ENCODE measurements at regions not wholly inside any gene's neighbourhood (a gene's known extent, or its start where the extent isn't known, plus 50 kb on each side); places are given as distances from the start of the nearest gene placed in this dataset.

GRCh38 chr17:72342627-72343527, 222.1 kb downstream of the SOX9 start:
- no peak for DNase-seq (ENCODE audit: low read depth in 2 of 2)

DNA sequence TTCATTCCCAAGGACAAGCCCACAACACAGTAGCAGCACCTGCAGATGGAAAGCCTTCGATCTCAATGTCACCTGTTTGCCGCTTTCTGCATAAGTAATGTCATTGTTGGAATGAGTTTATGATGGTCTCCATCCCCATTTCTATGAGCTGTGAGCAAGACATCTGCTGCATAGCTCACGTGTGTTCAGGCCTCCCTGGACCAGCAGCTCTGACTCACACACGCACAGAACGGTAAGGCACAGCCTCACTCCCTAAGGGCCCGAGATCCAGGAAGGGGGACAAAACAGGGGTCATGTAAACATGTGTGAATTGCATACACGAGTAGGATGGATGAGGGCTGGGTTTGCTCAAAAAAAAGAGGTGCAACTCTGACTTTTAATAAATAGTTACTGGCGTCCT, 223.1 kb downstream of the SOX9 start:
- no peak for DNase-seq (ENCODE audit: low read depth in 2 of 2)

GRCh38 chr17:72344613-72345012, 223.8 kb downstream of the SOX9 start:
- DNase-seq (ENCODE audit: low read depth in 2 of 2) = no peak

- DNase-seq (ENCODE audit: low read depth in 2 of 2) = no peak
These were observed 224.3 kb downstream of the SOX9 start for GRCh38 chr17:72345088-72345487.

DNA sequence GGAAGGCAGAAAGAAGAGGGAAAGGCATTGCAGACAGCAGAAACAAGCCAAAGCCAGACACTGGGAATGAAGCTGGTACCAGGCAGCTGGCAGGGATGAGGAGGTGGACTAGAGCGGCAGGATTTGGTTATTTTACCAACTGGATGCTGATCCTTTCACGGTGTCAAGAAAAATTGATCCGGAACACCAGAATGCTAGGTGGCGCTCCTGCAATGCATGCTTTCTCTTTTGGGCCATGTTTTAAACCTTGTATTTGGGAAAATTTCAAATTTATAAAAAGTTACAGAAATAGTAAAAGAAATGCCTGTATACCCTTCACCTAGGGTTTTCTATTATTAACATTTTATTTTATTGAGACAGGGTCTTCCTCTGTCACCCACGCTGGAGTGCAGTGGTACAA, 224.7 kb downstream of the SOX9 start:
- DNase-seq (ENCODE audit: low read depth in 2 of 2) = no peak

- no peak for DNase-seq (ENCODE audit: low read depth in 2 of 2)
These were observed 225.5 kb downstream of the SOX9 start for GRCh38 chr17:72346306-72346705.

- no peak for DNase-seq (ENCODE audit: low read depth in 2 of 2)
These were observed 228.2 kb downstream of the SOX9 start for GRCh38 chr17:72349011-72349410.

GRCh38 chr17:72349491-72349995, 228.7 kb downstream of the SOX9 start:
- DNase-seq (ENCODE audit: low read depth in 2 of 2) = no peak

DNA sequence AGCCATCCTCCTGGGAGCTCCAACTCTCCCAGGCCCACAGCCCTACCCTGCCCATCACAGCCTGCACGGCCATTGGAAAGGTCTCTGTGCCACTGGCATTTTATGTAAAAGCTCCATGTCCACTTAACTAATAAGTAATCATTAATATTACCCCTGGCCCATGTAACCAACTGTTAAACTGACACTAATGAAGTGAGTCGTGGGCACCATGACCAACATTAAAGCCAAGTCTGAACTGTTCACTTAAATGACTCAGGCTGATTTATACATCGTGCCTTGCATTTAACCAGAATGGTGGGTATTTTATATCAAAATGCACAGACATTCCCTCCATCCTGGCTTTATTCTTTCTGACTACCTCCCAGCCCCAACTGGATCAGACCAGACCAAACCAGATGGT, 229.3 kb downstream of the SOX9 start:
- no peak for DNase-seq (ENCODE audit: low read depth in 2 of 2)

- no peak for DNase-seq (ENCODE audit: low read depth in 2 of 2)
These were observed 230.5 kb downstream of the SOX9 start for GRCh38 chr17:72351365-72351764.

GRCh38 chr17:72351884-72352346, 231.1 kb downstream of the SOX9 start:
- no peak for DNase-seq (ENCODE audit: low read depth in 2 of 2)

- DNase-seq (ENCODE audit: low read depth in 2 of 2) = no peak
These were observed 232.7 kb downstream of the SOX9 start for GRCh38 chr17:72353502-72353901.

- no peak for DNase-seq (ENCODE audit: low read depth in 2 of 2)
These were observed 233.3 kb downstream of the SOX9 start for GRCh38 chr17:72354071-72354470.

GRCh38 chr17:72357764-72358365, 237.0 kb downstream of the SOX9 start:
- DNase-seq (ENCODE audit: low read depth in 2 of 2) = no peak

DNA sequence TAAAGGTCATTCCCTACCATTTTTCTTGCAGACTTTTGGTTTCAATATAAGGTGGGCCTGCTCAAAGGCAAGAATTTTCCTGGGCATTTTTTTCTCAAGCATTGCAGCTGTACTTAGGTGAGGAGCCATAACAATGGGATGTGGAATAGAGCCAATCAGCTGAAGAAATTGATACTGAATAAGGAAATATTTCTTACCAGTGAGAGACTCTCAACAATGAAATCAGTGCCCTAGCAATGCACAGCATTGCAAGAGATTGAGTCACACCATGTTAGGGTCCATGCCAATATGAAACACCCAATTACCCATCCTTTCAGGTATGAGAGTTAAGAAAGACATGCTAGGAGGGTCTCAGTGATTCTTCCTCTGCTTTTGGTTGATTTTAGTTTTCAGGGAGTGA, 237.6 kb downstream of the SOX9 start:
- DNase-seq (ENCODE audit: low read depth in 2 of 2) = no peak

GRCh38 chr17:72359274-72359673, 238.5 kb downstream of the SOX9 start:
- DNase-seq (ENCODE audit: low read depth in 2 of 2) = no peak

DNA sequence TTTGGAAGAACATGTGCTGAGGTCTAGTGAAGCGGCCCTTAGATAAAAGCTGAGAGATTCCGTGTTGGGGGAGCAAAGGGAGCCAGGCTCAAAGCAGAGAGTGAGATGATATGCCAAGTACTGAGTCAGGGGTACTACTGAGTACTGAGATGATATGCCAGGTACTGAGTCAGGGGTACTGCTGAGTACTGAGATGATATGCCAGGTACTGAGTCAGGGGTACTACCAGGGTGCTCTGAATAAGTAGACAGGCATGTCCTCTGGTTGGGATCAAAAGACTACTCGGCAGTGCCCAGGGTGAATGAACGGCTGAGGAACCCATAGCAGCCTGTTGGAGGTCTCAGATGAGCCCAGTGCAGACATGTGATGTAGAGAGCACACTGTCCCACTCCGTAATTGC, 239.0 kb downstream of the SOX9 start:
- no peak for DNase-seq (ENCODE audit: low read depth in 2 of 2)

DNA sequence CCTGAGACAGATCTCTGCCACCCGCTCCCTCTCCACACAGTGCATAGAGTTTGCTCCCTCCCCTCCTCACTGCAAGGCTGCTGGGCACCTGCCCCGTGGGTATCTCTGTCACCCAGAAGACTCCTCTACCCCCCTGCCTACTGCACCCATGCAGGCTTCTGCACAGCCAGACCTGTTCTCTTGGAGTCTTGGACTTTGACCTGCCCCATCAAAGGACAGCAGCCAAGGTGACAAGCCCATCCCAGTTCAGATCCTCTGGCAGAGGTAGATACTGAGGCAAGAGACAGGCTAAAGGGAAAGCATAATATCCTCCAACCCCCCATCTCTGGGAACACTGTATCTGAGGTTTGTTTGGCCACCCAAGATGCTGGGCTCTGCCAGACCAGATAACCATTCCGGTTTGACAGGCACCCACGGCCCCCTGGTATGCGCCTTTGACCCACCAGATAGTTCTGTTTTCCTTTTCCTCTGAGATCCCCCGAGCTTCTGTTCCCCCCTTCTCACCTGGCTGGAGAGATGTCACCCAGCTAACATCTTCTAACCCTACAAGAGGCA, 239.6 kb downstream of the SOX9 start:
- DNase-seq (ENCODE audit: low read depth in 2 of 2) = no peak

DNA sequence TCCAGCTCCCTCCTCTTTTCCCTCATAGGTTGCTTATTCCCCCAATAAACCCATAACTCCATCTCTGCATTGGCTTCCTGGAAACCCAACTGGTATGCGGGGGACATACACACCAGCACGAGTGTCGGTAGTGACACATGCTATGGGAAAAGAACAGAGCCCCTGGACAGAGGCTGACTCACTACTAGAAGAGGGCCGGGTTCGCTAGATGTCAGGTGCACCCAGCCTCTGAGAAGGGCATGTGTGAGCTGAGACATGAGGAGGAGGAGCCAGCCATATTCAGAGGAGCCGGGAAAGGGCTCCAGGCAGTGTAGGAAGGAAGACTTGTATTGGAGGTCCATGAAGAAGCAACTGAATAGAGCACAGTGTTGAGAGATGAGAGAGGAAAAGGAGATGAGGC, 241.1 kb downstream of the SOX9 start:
- no peak for DNase-seq (ENCODE audit: low read depth in 2 of 2)

GRCh38 chr17:72362376-72363088, 241.7 kb downstream of the SOX9 start:
- no peak for DNase-seq (ENCODE audit: low read depth in 2 of 2)

DNA sequence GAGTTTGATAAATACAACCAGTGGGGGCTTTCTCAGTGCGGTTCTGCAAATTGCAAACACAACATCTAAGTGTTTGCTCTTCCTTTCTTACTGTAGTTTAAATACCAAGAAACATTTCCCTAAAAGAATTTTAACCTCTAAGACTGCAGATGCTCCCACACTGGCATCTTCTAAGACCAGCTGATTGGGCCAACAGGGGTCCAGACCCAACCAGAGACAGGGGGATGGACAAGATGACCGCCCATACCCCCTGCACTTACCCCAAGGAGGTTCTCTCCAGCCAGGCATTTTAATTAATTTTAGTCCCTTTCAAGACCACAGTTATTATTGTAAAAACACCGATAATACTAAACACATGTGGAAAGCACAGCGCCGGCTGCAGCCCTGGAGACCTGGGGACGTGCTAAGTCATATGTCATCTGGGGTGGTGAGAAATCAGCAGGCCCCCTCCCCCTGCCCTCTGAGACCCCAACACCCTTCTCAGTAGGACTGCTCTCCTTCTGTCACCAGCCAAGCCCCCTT, 242.3 kb downstream of the SOX9 start:
- no peak for DNase-seq (ENCODE audit: low read depth in 2 of 2)

DNA sequence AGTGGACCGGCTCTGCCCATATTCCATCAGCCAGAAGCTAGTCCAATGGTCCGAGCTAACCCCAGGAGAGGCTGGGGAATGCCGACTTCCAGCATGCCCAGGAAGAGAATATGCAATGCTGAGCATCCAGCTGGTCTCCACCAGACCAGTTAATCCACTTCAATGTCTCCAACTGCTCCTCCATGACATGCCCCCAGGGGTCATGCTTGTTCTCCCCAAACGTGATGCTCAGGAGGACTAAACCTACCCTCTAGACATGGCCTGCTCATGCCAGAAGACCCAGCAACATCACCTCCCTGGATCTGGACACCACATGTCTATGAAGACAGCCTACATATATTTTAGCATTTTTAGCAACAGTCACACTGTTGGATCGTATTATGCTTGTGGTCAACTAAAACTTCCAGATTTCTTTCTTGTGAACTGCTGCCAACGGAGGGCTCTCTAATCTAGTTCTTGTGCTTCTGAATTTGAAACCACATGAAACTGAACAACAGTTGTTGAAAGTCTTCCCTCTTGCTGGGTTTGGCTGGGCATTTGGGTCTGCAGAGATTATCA, 245.1 kb downstream of the SOX9 start:
- DNase-seq (ENCODE audit: low read depth in 2 of 2) = no peak

Measured in stimulated activated CD8-positive, alpha-beta memory T cell treated with anti-CD3 and anti-CD28 coated beads, Interleukin-2, amount 100 ng/mL, for 48 hours (primary cell).